HG02798 (cell line): ENCODE measurements at regions not wholly inside any gene's neighbourhood (a gene's known extent, or its start where the extent isn't known, plus 50 kb on each side); places are given as distances from the start of the nearest gene placed in this dataset.
"Not testable (repeated sequence)": the region's sequence is repeated elsewhere in the genome, so short reads cannot be mapped to it uniquely, and the experiment has no call there.

Experiments used
- ATAC-seq: cut with Tn5 transposase; IDR thresholded peaks from one replicate; pipeline ENCODE4 v1.9.1; 2021; ENCODE audit warnings: mild to moderate bottlenecking; ENCODE audit not compliant: unreplicated experiment, poor library complexity

GRCh38 chr2:78118037-78118436 lies 595.9 kb upstream of the LRRTM4 start:
- no peak for ATAC-seq

- no peak for ATAC-seq
Observed at GRCh38 chr2:78120275-78120674, 598.1 kb upstream of the LRRTM4 start.

- no peak for ATAC-seq
Observed at GRCh38 chr2:78125042-78125441, 602.9 kb upstream of the LRRTM4 start.

GRCh38 chr2:78127424-78127823 lies 605.2 kb upstream of the LRRTM4 start:
- ATAC-seq: no peak

- no peak for ATAC-seq
Observed at GRCh38 chr2:78132391-78133370, 610.5 kb upstream of the LRRTM4 start.

GRCh38 chr2:78145395-78145996 lies 623.3 kb upstream of the LRRTM4 start:
- no peak for ATAC-seq

GRCh38 chr2:78145997-78146722 lies 624.0 kb upstream of the LRRTM4 start:
- ATAC-seq: no peak

- no peak for ATAC-seq
Observed at GRCh38 chr2:78147466-78147865, 625.3 kb upstream of the LRRTM4 start.

GRCh38 chr2:78154586-78154985 lies 632.4 kb upstream of the LRRTM4 start:
- no peak for ATAC-seq

- no peak for ATAC-seq
Observed at GRCh38 chr2:78162202-78162601, 640.0 kb upstream of the LRRTM4 start.

GRCh38 chr2:78172157-78172556 lies 650.0 kb upstream of the LRRTM4 start:
- ATAC-seq: not testable (repeated sequence)

GRCh38 chr2:78175645-78176044 lies 653.5 kb upstream of the LRRTM4 start:
- ATAC-seq: no peak

- no peak for ATAC-seq
Observed at GRCh38 chr2:78201064-78201575, 678.9 kb upstream of the LRRTM4 start.

GRCh38 chr2:78202366-78202765 lies 680.2 kb upstream of the LRRTM4 start:
- no peak for ATAC-seq

GRCh38 chr2:78202986-78203670 lies 681.0 kb upstream of the LRRTM4 start:
- ATAC-seq: no peak

- ATAC-seq: no peak
Observed at GRCh38 chr2:78218066-78218465, 695.9 kb upstream of the LRRTM4 start.

- ATAC-seq: no peak
Observed at GRCh38 chr2:78237704-78238103, 715.5 kb upstream of the LRRTM4 start.

- ATAC-seq: no peak
Observed at GRCh38 chr2:78245394-78246135, 723.4 kb upstream of the LRRTM4 start.

- ATAC-seq: no peak
Observed at GRCh38 chr2:78251708-78252107, 729.5 kb upstream of the LRRTM4 start.

- no peak for ATAC-seq
Observed at GRCh38 chr2:78260861-78261260, 738.7 kb upstream of the LRRTM4 start.
